ENCODE measurements at regions not wholly inside any gene's neighbourhood (a gene's known extent, or its start where the extent isn't known, plus 50 kb on each side); places are given as distances from the start of the nearest gene placed in this dataset.
"Not testable (repeated sequence)": the region's sequence is repeated elsewhere in the genome, so short reads cannot be mapped to it uniquely, and the experiment has no call there.

DNA sequence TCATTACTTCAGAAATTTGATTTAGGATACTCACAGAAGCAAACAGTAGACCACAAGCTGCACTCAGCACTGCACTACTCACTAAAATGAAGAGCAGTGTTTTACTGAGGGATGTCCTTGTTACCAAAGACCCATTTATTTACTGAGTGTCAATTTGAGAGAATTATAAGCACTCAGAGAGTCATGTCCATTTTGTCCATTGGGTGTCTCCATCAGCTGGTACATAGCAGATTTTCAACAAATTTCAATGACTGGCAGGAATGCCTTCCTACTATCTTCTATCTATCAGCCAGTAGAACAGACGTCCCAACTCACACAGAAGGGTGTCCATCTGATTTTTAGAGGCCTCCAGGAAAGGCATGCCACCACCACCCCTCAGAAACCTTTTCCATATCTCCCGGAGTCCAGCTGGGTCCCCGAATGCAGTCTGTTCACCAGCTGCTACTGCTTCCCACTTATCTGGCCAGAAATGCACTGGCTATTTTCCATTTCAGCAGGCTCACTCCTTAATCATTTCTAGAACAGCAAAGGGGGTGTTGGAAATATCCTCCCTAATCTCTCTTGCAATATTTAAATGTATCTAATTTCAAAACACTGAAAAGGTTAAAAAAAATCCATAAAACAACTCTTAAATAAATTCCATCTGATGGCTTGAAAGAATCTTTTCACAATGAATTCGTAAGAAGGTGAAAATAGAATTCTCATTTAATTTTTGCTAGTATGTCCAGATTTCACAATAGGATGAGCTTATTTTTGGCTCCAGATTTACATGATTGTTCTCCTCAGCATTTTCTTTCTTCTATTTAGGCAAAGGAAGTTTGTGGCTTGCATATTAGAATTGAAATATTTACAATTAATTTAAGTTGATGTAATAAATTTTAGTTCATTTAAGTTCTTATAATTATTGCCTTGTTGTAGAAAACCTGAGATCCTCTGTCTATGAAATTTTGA is 1164.0 kb upstream of the CELF2 start:
- no peaks in the 10 kb centered on the region for H3F3A ChIP-seq (ENCODE audit: control insufficient read depth, insufficient read depth)

DNA sequence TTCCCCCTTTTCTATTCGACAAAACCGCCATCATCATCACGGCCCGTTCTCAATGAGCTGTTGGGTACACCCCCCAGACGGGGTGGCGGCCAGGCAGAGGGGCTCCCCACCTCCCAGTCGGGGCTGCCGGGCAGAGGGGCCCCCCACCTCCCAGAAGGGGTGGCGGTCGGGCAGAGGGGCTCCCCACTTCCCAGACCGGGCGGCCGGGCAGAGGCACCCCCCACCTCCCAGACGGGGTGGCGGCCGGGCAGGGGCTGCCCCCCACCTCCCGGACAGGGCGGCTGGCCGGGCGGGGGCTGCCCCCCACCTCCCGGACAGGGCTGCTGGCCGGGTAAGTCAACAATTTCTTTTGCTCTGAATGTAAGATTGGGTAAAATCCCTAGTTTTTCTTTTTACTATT is 1162.2 kb upstream of the CELF2 start:
- not testable (repeated sequence) for H3K79me2 ChIP-seq (ENCODE audit: control insufficient read depth, low read length); H3K9me2 ChIP-seq (replicated peaks; ENCODE audit: control insufficient read depth, low read length); H4K20me1 ChIP-seq (ENCODE audit: control insufficient read depth, insufficient read depth, low read depth, low read length); H3K27me3 ChIP-seq (ENCODE audit: control insufficient read depth, low read length); H3K9me3 ChIP-seq (ENCODE audit: control insufficient read depth, insufficient read depth, low read length); H3K4me3 ChIP-seq (ENCODE audit: low read length); H3K4me2 ChIP-seq (ENCODE audit: low read length); H3K36me3 ChIP-seq (ENCODE audit: control insufficient read depth, low read length); H3K27ac ChIP-seq (ENCODE audit: low read depth, low read length); H3K4me1 ChIP-seq (ENCODE audit: control insufficient read depth, low read length); H3F3A ChIP-seq (ENCODE audit: control insufficient read depth, insufficient read depth)

More for the DNA sequence above, 1164.0 kb upstream of the CELF2 start:
- Histone ChIP-seq H4K20me1 (ENCODE audit: control insufficient read depth, insufficient read depth, low read depth, low read length) (no peaks in the 10 kb centered on the region), H3K27me3 (ENCODE audit: control insufficient read depth, low read length) (no peaks in the 10 kb centered on the region), H3K4me1 (ENCODE audit: control insufficient read depth, low read length) (no peaks in the 10 kb centered on the region), H3K4me2 (ENCODE audit: low read length) (no peak overlapping the region), H3K36me3 (ENCODE audit: control insufficient read depth, low read length) (no peaks in the 10 kb centered on the region), H3K9me3 (ENCODE audit: control insufficient read depth, insufficient read depth, low read length) (peaks cover 3% of the 10 kb centered on the region; the same call in 1 of the 2 replicates), H3K9me2 (replicated peaks; ENCODE audit: control insufficient read depth, low read length) (no peaks in the 10 kb centered on the region), H3K27ac (ENCODE audit: low read depth, low read length) (no peak overlapping the region), H3K4me3 (ENCODE audit: low read length) (no peak overlapping the region), H3K79me2 (ENCODE audit: control insufficient read depth, low read length) (no peaks in the 10 kb centered on the region)
- no peak for TF ChIP-seq EZH2phosphoT487 (IDR thresholded peaks at IDR 0.05; ENCODE audit: borderline replicate concordance, low read length)
- TF ChIP-seq CTCF (IDR thresholded peaks at IDR 0.05; ENCODE audit: low read depth, low read length, poor library complexity, severe bottlenecking), result no peak

DNA sequence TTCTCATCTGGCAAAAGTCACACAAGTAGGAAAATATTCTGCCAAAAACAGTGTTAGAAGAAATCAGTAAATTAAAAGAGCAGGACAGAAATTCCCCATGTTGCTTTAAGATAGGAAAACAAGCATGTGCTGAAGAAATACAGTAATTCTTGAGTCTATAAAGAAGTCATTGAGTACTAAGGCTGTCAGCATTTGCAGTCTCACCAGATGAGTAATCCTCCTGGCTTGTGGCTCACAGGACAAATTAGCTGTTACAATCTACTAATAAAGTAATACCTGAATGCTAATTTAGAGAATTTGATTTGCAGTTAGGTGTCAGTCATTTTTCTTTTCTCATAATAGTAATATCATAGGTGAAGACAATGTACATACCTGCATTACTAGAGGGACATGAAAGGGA is 1158.9 kb upstream of the CELF2 start:
- H3K9me3 ChIP-seq (ENCODE audit: control insufficient read depth, insufficient read depth, low read length), result peaks cover 3% of the 10 kb centered on the region; the same call in 1 of the 2 replicates
- no peaks in the 10 kb centered on the region for H3K79me2 ChIP-seq (ENCODE audit: control insufficient read depth, low read length)
- no peak overlapping the region for H3K27ac ChIP-seq (ENCODE audit: low read depth, low read length)
- H3K4me3 ChIP-seq (ENCODE audit: low read length), result no peak overlapping the region
- H3K4me1 ChIP-seq (ENCODE audit: control insufficient read depth, low read length), result no peaks in the 10 kb centered on the region
- H3K27me3 ChIP-seq (ENCODE audit: control insufficient read depth, low read length), result no peaks in the 10 kb centered on the region
- H3K4me2 ChIP-seq (ENCODE audit: low read length), result no peak overlapping the region
- no peaks in the 10 kb centered on the region for H3F3A ChIP-seq (ENCODE audit: control insufficient read depth, insufficient read depth)
- TF ChIP-seq CTCF (IDR thresholded peaks at IDR 0.05; ENCODE audit: low read depth, low read length, poor library complexity, severe bottlenecking), result no peak
- TF ChIP-seq EZH2phosphoT487 (IDR thresholded peaks at IDR 0.05; ENCODE audit: borderline replicate concordance, low read length), result no peak
- no peaks in the 10 kb centered on the region for H3K36me3 ChIP-seq (ENCODE audit: control insufficient read depth, low read length)
- H4K20me1 ChIP-seq (ENCODE audit: control insufficient read depth, insufficient read depth, low read depth, low read length), result no peaks in the 10 kb centered on the region
- H3K9me2 ChIP-seq (replicated peaks; ENCODE audit: control insufficient read depth, low read length), result no peaks in the 10 kb centered on the region

DNA sequence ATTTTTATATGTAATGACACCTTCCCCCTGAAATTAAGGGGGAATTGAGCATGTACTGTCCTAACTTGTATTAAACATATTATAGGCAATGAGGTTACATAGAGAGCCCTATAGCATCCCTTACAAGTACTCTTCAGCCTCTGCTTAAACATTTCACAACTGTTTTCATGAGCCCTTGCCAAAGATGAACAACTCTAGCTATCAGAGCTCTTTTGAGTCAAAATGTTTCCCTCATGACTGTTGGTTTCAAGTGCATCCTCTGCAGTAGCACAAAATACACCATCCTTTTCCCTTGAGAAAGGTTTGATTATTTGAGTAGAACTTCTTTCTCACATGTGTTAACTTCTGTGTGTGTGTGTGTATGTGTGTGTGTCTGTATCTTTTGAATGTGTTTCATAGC is 1157.6 kb upstream of the CELF2 start:
- no peak for TF ChIP-seq EZH2phosphoT487 (IDR thresholded peaks at IDR 0.05; ENCODE audit: borderline replicate concordance, low read length)
- TF ChIP-seq CTCF (IDR thresholded peaks at IDR 0.05; ENCODE audit: low read depth, low read length, poor library complexity, severe bottlenecking), result no peak
- peaks cover 3% of the 10 kb centered on the region; the same call in 1 of the 2 replicates for H3K9me3 ChIP-seq (ENCODE audit: control insufficient read depth, insufficient read depth, low read length)
- H3K4me3 ChIP-seq (ENCODE audit: low read length), result no peak overlapping the region
- H3K79me2 ChIP-seq (ENCODE audit: control insufficient read depth, low read length), result no peaks in the 10 kb centered on the region
- H3K27me3 ChIP-seq (ENCODE audit: control insufficient read depth, low read length), result no peaks in the 10 kb centered on the region
- no peaks in the 10 kb centered on the region for H4K20me1 ChIP-seq (ENCODE audit: control insufficient read depth, insufficient read depth, low read depth, low read length)
- H3K36me3 ChIP-seq (ENCODE audit: control insufficient read depth, low read length), result no peaks in the 10 kb centered on the region
- H3K4me1 ChIP-seq (ENCODE audit: control insufficient read depth, low read length), result no peaks in the 10 kb centered on the region
- no peak overlapping the region for H3K27ac ChIP-seq (ENCODE audit: low read depth, low read length)
- H3K4me2 ChIP-seq (ENCODE audit: low read length), result no peak overlapping the region
- H3F3A ChIP-seq (ENCODE audit: control insufficient read depth, insufficient read depth), result no peaks in the 10 kb centered on the region
- H3K9me2 ChIP-seq (replicated peaks; ENCODE audit: control insufficient read depth, low read length), result no peaks in the 10 kb centered on the region

Measured in DOHH2 (cell line).